ENCODE measurements at regions not wholly inside any gene's neighbourhood (a gene's known extent, or its start where the extent isn't known, plus 50 kb on each side); places are given as distances from the start of the nearest gene placed in this dataset.

DNA sequence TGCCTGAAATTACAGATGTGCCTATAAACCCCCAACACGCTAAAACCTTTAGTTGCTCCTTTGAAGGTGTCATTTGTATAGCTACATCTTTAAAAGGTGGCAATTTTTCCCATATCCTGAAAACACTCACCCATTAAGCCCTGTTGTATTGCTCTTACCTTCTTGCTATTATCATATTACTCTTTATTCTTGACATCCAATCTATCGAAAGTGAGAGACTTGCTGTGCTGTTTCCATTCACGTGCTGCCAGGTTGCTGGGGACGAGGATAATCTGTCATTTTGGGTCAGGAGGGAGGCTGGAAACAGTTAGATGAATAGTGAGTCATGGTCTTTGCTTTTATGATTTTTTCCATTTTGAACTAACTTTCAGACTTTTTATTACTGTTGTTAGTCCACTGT is 213.0 kb upstream of the PRMT6 start:
- Histone ChIP-seq H3K27me3 (no peaks in the 10 kb centered on the region), H3K4me3 (no peak overlapping the region), H3K4me1 (no peaks in the 10 kb centered on the region), H3K36me3 (no peaks in the 10 kb centered on the region), H3K9me3 (no peaks in the 10 kb centered on the region), H3K27ac (no peak overlapping the region)
- DNase-seq (no peak), ATAC-seq (no peak)
- TF ChIP-seq, protein P1, sequence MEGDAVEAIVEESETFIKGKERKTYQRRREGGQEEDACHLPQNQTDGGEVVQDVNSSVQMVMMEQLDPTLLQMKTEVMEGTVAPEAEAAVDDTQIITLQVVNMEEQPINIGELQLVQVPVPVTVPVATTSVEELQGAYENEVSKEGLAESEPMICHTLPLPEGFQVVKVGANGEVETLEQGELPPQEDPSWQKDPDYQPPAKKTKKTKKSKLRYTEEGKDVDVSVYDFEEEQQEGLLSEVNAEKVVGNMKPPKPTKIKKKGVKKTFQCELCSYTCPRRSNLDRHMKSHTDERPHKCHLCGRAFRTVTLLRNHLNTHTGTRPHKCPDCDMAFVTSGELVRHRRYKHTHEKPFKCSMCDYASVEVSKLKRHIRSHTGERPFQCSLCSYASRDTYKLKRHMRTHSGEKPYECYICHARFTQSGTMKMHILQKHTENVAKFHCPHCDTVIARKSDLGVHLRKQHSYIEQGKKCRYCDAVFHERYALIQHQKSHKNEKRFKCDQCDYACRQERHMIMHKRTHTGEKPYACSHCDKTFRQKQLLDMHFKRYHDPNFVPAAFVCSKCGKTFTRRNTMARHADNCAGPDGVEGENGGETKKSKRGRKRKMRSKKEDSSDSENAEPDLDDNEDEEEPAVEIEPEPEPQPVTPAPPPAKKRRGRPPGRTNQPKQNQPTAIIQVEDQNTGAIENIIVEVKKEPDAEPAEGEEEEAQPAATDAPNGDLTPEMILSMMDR (IDR thresholded peaks at IDR 0.05): no peak
- intact Hi-C loops (cut with DNase I): no loop called here

DNA sequence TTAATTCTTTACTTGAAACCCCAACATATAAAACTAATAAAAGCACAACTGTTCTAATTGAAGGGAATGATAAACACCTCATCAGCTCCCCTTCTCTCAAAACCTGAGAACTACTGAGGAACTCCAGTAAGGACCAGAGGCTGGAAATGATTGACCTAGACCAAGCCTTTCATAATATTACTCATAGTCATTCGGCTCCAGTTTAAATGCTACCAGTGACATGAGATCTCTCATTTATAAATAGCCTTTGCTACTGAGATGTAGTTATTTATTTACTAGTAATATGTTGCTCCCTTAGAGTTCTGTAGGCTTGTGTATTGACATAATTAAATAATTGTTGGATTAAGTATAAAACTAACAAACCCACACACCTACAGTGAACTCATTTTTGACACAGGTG is 209.8 kb upstream of the PRMT6 start:
- TF ChIP-seq, protein P1 (IDR thresholded peaks at IDR 0.05): no peak
- Histone ChIP-seq H3K4me3 (no peak overlapping the region), H3K27ac (no peak overlapping the region), H3K36me3 (no peaks in the 10 kb centered on the region), H3K27me3 (no peaks in the 10 kb centered on the region), H3K4me1 (no peaks in the 10 kb centered on the region), H3K9me3 (no peaks in the 10 kb centered on the region)
- intact Hi-C loops (cut with DNase I): no loop called here
- no peak for DNase-seq
- ATAC-seq: no peak

DNA sequence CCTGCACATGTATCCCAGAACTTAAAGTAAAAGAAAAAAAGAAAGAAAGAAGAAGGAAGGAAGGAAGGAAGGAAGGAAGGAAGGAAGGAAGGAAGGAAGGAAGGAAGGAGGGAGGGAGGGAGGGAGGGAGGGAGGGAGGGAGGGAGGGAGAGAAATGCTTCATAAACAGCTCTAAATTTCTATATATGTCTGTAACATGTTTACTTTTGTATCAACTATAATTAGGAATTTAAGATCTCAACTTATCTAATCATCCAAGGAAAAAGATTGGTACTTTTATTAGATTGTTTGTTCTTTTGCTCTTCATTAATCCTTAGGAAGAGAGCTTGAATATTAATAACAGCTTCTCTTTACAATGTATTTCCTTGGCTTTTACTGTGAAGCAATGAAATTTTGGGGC is 195.4 kb upstream of the PRMT6 start:
- Histone ChIP-seq H3K27ac (no peak overlapping the region), H3K9me3 (no peaks in the 10 kb centered on the region), H3K27me3 (no peaks in the 10 kb centered on the region), H3K36me3 (no peaks in the 10 kb centered on the region), H3K4me3 (no peak overlapping the region), H3K4me1 (no peaks in the 10 kb centered on the region)
- DNase-seq (no peak), ATAC-seq (no peak)
- TF ChIP-seq, protein P1 (IDR thresholded peaks at IDR 0.05): no peak
- intact Hi-C loops (cut with DNase I): no loop called here

DNA sequence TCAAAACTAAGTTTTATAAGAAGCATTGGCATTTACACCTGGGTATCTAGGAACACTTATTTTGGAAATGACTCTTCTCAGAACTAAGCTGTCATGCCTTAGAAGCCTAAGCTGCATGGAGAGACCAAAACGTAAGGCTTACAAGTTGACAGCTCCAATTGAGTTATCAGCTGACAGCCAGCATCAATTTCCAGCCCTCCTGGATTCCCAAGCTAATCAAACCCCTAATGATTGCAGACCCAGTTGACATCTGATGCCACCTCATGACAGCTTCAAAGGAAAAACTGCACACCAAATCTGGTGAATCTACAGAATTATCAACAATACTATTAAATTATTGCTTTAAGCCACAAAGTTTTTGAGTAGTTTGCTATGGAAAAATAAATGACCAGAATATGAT is 187.6 kb upstream of the PRMT6 start:
- TF ChIP-seq, protein P1 (IDR thresholded peaks at IDR 0.05): no peak
- ATAC-seq (no peak), DNase-seq (no peak)
- H3K4me1 ChIP-seq: no peaks in the 10 kb centered on the region
- H3K36me3 ChIP-seq: no peaks in the 10 kb centered on the region
- intact Hi-C loops (cut with DNase I): no loop called here
- no peaks in the 10 kb centered on the region for H3K9me3 ChIP-seq
- H3K4me3 ChIP-seq: no peak overlapping the region
- no peaks in the 10 kb centered on the region for H3K27me3 ChIP-seq
- H3K27ac ChIP-seq: no peak overlapping the region

DNA sequence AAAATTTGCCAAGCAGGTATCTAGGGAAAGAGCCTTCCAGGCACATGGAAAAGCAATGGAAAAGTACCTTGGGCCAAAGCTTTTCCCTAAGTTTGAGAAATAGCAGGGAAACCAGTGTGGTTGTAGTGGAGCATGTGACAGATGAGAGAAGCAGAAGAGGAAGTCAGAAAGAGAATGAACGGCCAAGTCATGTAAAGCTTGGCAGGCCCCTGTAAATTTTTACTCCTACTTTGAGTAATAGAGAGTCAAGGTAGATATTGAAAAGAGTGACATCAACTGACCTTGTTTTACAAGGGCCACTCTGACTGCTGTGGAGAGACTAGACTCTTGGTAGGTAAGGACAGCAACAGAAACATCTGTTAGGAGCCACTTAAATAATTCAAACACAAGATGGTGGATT is 180.9 kb upstream of the PRMT6 start:
- no peak overlapping the region for H3K4me3 ChIP-seq
- no peak for ATAC-seq
- H3K9me3 ChIP-seq: no peaks in the 10 kb centered on the region
- no peaks in the 10 kb centered on the region for H3K4me1 ChIP-seq
- intact Hi-C loops (cut with DNase I): no loop called here
- H3K36me3 ChIP-seq: no peaks in the 10 kb centered on the region
- TF ChIP-seq, protein P1 (IDR thresholded peaks at IDR 0.05): no peak
- H3K27ac ChIP-seq: no peak overlapping the region
- DNase-seq: no peak
- H3K27me3 ChIP-seq: no peaks in the 10 kb centered on the region

DNA sequence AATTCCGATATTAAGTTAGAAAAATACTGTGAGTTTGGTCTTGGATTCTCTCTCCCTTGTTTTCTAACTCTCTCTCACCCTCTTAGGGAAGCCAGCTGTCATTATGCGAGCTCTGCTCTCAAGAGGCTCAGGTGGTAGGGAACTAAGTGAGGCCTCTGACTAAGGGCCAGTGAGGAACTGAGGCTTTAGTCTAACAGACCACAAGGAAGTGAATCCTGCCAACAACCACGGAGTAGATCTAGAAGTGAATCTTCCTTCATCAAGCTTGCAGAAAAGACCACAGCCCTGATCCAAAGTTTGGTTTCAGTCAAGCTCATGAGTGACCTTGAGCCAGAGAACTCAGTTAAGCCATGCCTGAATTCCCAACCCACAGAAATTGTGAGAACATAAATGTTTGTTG is 180.1 kb upstream of the PRMT6 start:
- Histone ChIP-seq H3K36me3 (no peaks in the 10 kb centered on the region), H3K27ac (no peak overlapping the region), H3K9me3 (no peaks in the 10 kb centered on the region), H3K4me3 (no peak overlapping the region), H3K27me3 (no peaks in the 10 kb centered on the region), H3K4me1 (no peaks in the 10 kb centered on the region)
- intact Hi-C loops (cut with DNase I): no loop called here
- TF ChIP-seq, protein P1 (IDR thresholded peaks at IDR 0.05): no peak
- ATAC-seq: no peak
- no peak for DNase-seq

Data from upper lobe of right lung (tissue), 1 donor.